ENCODE measurements at regions not wholly inside any gene's neighbourhood (a gene's known extent, or its start where the extent isn't known, plus 50 kb on each side); places are given as distances from the start of the nearest gene placed in this dataset.

DNA sequence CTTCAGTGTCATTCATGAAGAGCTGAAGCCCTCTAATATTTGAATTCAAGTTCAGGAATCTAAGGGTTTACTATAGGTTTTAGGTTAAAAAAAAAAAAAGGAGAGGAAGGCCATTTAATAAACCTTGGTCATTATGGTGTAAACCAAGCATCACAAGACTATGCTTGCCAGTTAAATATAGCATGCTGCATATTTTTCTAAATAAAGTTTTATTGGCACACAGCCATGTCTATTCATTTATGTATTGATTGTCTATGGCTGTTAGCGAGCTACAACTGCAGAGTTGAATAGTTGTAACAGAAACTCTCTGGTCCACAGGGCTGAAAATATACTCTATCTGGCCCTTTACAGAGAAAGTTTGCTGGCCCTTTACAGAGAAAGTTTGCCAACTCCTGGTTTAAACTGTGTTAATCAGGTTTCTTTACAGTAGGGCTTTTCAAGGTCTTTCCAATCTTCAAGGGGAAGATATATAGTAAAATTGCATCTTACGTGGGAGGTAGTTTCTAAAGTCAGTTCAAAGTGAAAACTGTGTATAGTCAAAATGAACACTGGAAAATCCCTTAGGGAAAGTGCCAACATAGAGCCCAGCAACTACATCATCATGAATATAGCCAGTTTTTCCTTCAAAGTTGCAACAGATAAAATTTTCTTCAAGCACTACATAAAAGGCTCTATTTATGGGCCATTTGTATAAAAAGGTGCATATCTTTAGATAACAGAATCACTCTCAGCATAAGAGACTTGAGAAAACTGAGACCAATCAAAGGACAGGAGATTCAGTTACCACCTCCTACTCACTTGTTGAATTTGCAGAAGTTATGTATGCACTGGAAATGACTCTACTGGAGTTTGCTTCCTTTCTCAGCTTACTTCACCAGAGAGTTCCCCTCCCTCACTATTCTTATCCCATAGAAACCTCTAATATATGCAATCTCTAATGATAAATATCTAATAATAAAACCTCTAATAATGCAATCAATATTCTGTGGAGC lies 49.7 kb upstream of the FRMD4B start:
- no peak for DNase-seq

Measured in CD4-positive, alpha-beta T cell treated with Interleukin-4 for 1 hour (primary cell).